OCI-LY1 (cell line): ENCODE measurements at regions not wholly inside any gene's neighbourhood (a gene's known extent, or its start where the extent isn't known, plus 50 kb on each side); places are given as distances from the start of the nearest gene placed in this dataset.

ENCODE experiments used
- EZH2 ChIP-seq: fragments of 200-600 bp; sonication (generic), shearing (Covaris generic); IDR thresholded peaks from 2 replicates; pipeline ENCODE4 v1.8.0; 2017; ENCODE audit warnings: borderline replicate concordance, mixed run types, mild to moderate bottlenecking, antibody characterized with exemption, low read length, moderate library complexity, mixed read lengths
- TF ChIP-seq, protein P1 (sequence below): fragments of 200-600 bp; sonication (generic), shearing (Covaris generic); IDR thresholded peaks from 2 replicates; pipeline ENCODE4 v1.5.1; 2017; ENCODE audit warnings: mild to moderate bottlenecking, antibody characterized with exemption, low read length, moderate library complexity, mixed read lengths

DNA sequence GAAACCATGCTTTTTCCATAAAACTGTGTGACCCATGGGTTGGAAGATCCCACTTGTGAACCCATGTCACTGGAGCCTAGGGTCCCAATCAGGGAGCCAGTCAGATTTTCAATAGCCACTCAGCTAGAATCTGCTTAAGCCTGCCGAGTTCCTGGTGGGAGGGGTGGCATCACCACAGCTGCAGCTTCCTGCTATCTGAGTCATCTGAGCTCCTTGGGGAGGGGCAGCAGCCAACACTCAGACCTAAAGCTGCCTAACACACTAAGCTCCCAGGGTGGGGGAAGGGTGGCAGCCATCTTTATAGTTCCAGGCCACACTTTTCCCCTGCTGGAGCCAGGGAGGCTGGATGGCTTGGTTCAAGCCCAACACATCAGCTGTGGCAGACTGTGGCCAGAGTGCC lies 350.1 kb downstream of the C4orf33 start:
- no peak for TF ChIP-seq EZH2
- TF ChIP-seq, protein P1, sequence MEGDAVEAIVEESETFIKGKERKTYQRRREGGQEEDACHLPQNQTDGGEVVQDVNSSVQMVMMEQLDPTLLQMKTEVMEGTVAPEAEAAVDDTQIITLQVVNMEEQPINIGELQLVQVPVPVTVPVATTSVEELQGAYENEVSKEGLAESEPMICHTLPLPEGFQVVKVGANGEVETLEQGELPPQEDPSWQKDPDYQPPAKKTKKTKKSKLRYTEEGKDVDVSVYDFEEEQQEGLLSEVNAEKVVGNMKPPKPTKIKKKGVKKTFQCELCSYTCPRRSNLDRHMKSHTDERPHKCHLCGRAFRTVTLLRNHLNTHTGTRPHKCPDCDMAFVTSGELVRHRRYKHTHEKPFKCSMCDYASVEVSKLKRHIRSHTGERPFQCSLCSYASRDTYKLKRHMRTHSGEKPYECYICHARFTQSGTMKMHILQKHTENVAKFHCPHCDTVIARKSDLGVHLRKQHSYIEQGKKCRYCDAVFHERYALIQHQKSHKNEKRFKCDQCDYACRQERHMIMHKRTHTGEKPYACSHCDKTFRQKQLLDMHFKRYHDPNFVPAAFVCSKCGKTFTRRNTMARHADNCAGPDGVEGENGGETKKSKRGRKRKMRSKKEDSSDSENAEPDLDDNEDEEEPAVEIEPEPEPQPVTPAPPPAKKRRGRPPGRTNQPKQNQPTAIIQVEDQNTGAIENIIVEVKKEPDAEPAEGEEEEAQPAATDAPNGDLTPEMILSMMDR = no peak
